Mucosa of rectum (tissue), 2 donors: ENCODE measurements at regions not wholly inside any gene's neighbourhood (a gene's known extent, or its start where the extent isn't known, plus 50 kb on each side); places are given as distances from the start of the nearest gene placed in this dataset.

ENCODE experiments used
- H3K27ac ChIP-seq, 2 donors: one replicate each; pipeline ENCODE4 v1.7.0; 2013; ENCODE audit warnings: inconsistent platforms in 2 of 2, low read depth in 2 of 2, low read length in 2 of 2
- H3K27me3 ChIP-seq, 2 donors: one replicate each; pipeline ENCODE4 v1.7.0; 2013; ENCODE audit warnings: low read length in 2 of 2; ENCODE audit not compliant: control insufficient read depth in 2 of 2, insufficient read depth in 2 of 2
- H3K36me3 ChIP-seq, 2 donors: one replicate each; pipeline ENCODE4 v1.7.0; 2013; ENCODE audit warnings: low read length in 2 of 2; ENCODE audit not compliant: control insufficient read depth in 2 of 2, insufficient read depth in 2 of 2
- H3K4me1 ChIP-seq, 2 donors: one replicate each; pipeline ENCODE4 v1.7.0; 2013; ENCODE audit warnings: low read length in 2 of 2, mild to moderate bottlenecking in 1 of 2; ENCODE audit not compliant: control insufficient read depth in 2 of 2, insufficient read depth in 2 of 2
- H3K4me3 ChIP-seq, 2 donors: one replicate each; pipeline ENCODE4 v1.7.0; 2013; ENCODE audit warnings: low read length in 2 of 2
- H3K9ac ChIP-seq, 2 donors: one replicate each; pipeline ENCODE4 v1.7.0; 2013; ENCODE audit warnings: low read length in 2 of 2, low read depth in 1 of 2, mild to moderate bottlenecking in 1 of 2
- H3K9me3 ChIP-seq, 2 donors: one replicate each; pipeline ENCODE4 v1.7.0; 2013; ENCODE audit warnings: low read length in 2 of 2; ENCODE audit not compliant: control insufficient read depth in 2 of 2
- donor health status: healthy.
- donor health status: Normal muscosa, but diverticular disease.

DNA sequence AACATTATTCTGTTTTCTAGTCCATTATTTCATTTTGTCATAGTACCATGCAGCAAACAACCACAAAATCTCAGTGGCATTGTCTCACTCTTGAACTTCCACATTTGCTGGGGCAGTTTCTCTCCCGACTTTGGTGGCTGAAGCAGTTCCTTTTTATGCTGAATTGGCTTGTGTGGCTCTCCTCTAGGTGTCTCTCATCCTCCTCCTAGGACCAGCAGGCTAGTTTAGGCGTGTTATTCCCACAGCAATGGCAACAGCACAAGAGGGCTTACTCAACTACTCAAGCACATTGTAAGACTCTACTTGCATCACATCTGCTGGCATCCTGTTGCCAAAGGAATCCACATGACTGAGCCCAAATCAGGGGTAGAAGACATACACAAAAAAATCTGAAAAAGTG lies 201.8 kb upstream of the KCNH8 start:
- Histone ChIP-seq H3K4me3 (no peak overlapping the region), H3K9ac (no peak overlapping the region), H3K36me3 (no peaks in the 10 kb centered on the region), H3K4me1 (no peaks in the 10 kb centered on the region), H3K9me3 (no peaks in the 10 kb centered on the region), H3K27me3 (no peaks in the 10 kb centered on the region), H3K27ac (no peak overlapping the region)

GRCh38 chr3:18937574-18937973 lies 210.7 kb upstream of the KCNH8 start:
- no peaks in the 10 kb centered on the region for H3K36me3 ChIP-seq
- H3K27ac ChIP-seq: no peak overlapping the region
- no peak overlapping the region for H3K4me3 ChIP-seq
- no peaks in the 10 kb centered on the region for H3K27me3 ChIP-seq
- H3K9ac ChIP-seq: no peak overlapping the region
- no peaks in the 10 kb centered on the region for H3K9me3 ChIP-seq
- no peaks in the 10 kb centered on the region for H3K4me1 ChIP-seq

- no peaks in the 10 kb centered on the region for H3K9me3 ChIP-seq
- no peaks in the 10 kb centered on the region for H3K4me1 ChIP-seq
- no peak overlapping the region for H3K4me3 ChIP-seq
- H3K36me3 ChIP-seq: no peaks in the 10 kb centered on the region
- no peaks in the 10 kb centered on the region for H3K27me3 ChIP-seq
- H3K9ac ChIP-seq: no peak overlapping the region
- no peak overlapping the region for H3K27ac ChIP-seq
These were observed 229.2 kb upstream of the KCNH8 start for GRCh38 chr3:18919158-18919557.

DNA sequence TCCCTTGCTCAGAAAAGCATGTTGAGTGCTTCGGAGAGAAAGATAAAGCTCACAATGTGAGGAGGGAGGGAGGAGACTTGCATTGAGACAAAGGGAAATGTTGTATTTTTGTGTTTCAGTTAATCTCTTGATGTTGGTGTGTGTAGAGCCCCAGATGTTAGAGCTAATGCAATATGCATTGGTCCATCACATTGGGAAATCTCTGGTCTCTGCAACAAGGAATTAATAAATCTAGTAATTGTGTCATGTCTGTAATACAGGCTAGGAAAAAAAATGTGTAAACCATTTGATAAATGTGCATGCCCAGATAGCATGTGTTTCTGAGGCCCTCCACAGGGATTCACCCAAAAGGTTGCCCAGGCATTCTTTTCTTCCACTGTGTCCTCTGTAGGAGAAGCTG lies 230.4 kb upstream of the KCNH8 start:
- no peaks in the 10 kb centered on the region for H3K9me3 ChIP-seq
- H3K27me3 ChIP-seq: no peaks in the 10 kb centered on the region
- H3K9ac ChIP-seq: no peak overlapping the region
- no peaks in the 10 kb centered on the region for H3K36me3 ChIP-seq
- H3K4me1 ChIP-seq: no peaks in the 10 kb centered on the region
- H3K27ac ChIP-seq: no peak overlapping the region
- no peak overlapping the region for H3K4me3 ChIP-seq

- H3K4me1 ChIP-seq: no peaks in the 10 kb centered on the region
- H3K4me3 ChIP-seq: no peak overlapping the region
- no peaks in the 10 kb centered on the region for H3K36me3 ChIP-seq
- no peak overlapping the region for H3K27ac ChIP-seq
- no peaks in the 10 kb centered on the region for H3K9me3 ChIP-seq
- no peaks in the 10 kb centered on the region for H3K27me3 ChIP-seq
- no peak overlapping the region for H3K9ac ChIP-seq
These were observed 246.1 kb upstream of the KCNH8 start for GRCh38 chr3:18902081-18902793.

GRCh38 chr3:18901571-18901970 lies 246.7 kb upstream of the KCNH8 start:
- Histone ChIP-seq H3K4me1 (no peaks in the 10 kb centered on the region), H3K27ac (no peak overlapping the region), H3K4me3 (no peak overlapping the region), H3K9me3 (no peaks in the 10 kb centered on the region), H3K27me3 (no peaks in the 10 kb centered on the region), H3K9ac (no peak overlapping the region), H3K36me3 (no peaks in the 10 kb centered on the region)

GRCh38 chr3:18900994-18901393 lies 247.3 kb upstream of the KCNH8 start:
- Histone ChIP-seq H3K27me3 (no peaks in the 10 kb centered on the region), H3K4me1 (no peaks in the 10 kb centered on the region), H3K9ac (no peak overlapping the region), H3K27ac (no peak overlapping the region), H3K9me3 (no peaks in the 10 kb centered on the region), H3K4me3 (no peak overlapping the region), H3K36me3 (no peaks in the 10 kb centered on the region)

DNA sequence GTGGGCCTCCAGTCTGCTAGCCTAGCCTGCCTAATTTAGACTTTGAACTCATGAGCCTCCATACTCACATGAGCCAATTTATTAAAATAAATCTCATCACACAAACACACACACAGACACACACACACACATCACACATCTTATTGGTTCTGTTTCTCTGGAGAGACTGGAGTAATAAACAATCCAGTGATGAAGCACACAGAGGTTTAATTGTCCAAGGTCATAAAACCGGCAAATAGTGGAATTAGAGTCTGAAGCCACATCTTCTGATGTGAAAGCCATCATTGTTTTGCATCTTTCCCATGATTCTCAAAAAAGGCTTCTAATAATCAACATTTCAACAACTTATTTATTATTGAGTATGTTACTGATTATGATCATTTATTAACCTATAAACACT lies 249.4 kb upstream of the KCNH8 start:
- Histone ChIP-seq H3K27me3 (no peaks in the 10 kb centered on the region), H3K27ac (no peak overlapping the region), H3K4me1 (no peaks in the 10 kb centered on the region), H3K9me3 (no peaks in the 10 kb centered on the region), H3K4me3 (no peak overlapping the region), H3K36me3 (no peaks in the 10 kb centered on the region), H3K9ac (no peak overlapping the region)

DNA sequence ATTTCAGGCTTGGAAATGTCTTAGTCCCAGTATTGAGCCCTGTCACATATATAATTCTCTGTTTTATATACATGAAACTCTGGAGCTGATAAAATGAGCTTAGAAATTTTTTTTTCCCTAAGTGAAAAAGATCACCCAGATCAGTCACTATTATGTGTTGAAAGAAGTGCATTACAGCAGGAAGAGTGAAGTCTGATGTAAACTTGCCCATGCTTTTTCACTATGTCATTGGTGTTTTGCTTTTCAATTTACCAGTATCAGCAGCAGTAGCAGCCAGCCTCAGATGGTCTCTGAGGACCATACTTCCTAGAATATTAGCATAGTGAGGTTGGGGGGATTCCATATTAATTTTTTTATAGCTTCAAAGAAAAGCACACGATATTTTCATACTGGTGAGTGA lies 255.6 kb upstream of the KCNH8 start:
- Histone ChIP-seq H3K27me3 (no peaks in the 10 kb centered on the region), H3K36me3 (no peaks in the 10 kb centered on the region), H3K27ac (no peak overlapping the region), H3K9me3 (no peaks in the 10 kb centered on the region), H3K4me1 (no peaks in the 10 kb centered on the region), H3K4me3 (no peak overlapping the region), H3K9ac (no peak overlapping the region)

DNA sequence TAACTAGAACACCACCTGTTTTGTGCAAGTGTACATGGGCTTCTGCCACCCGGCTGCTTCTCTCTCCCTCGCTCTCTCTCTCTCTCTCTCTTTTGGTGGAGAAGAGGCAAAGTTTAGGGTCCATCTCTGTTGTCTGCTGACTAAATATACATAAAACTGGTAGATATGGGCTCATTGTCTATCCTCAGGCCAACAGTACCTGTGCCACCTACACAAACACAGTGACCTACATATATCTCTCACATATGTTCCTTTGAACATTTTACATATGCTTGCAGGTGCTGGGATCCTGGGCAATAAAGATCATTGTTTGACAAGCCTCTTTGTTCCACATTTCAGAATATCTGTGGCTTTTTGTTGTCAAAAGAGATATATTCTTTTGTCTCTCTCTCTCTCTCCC lies 256.3 kb upstream of the KCNH8 start:
- Histone ChIP-seq H3K9ac (no peak overlapping the region), H3K36me3 (no peaks in the 10 kb centered on the region), H3K4me1 (no peaks in the 10 kb centered on the region), H3K4me3 (no peak overlapping the region), H3K9me3 (no peaks in the 10 kb centered on the region), H3K27me3 (no peaks in the 10 kb centered on the region), H3K27ac (no peak overlapping the region)

DNA sequence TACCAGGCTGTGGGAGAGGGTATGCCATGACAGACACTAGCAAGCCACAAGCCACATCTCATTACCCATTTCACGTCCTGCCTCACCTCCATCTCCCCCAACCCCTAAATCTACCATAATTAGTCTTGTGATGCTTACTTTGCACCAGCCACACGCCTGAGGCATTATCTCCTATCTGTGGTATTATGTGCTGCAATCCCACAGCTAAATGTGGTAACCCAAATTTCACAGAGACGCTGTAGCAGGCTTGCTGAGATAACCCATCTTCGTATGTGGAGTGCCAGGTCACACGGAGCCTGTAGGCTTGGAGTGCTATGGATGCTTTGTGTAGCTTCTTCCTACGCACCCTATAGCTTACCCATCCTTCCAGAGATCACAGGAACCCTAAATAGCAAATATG lies 256.7 kb upstream of the KCNH8 start:
- H3K27ac ChIP-seq: no peak overlapping the region
- no peak overlapping the region for H3K4me3 ChIP-seq
- no peak overlapping the region for H3K9ac ChIP-seq
- no peaks in the 10 kb centered on the region for H3K4me1 ChIP-seq
- H3K27me3 ChIP-seq: no peaks in the 10 kb centered on the region
- H3K36me3 ChIP-seq: no peaks in the 10 kb centered on the region
- H3K9me3 ChIP-seq: no peaks in the 10 kb centered on the region
